Left ventricle myocardium inferior (tissue), 1 donor: ENCODE measurements at regions not wholly inside any gene's neighbourhood (a gene's known extent, or its start where the extent isn't known, plus 50 kb on each side); places are given as distances from the start of the nearest gene placed in this dataset.
"Not testable (repeated sequence)": the region's sequence is repeated elsewhere in the genome, so short reads cannot be mapped to it uniquely, and the experiment has no call there.

Experiments used
- DNase-seq: peaks from one replicate; pipeline ENCODE4 v3.0.0-alpha.2; 2020
- H3K27ac ChIP-seq: fragments of 200-600 bp; replicated peaks from 2 replicates; pipeline ENCODE4 v1.8.0; 2021
- H3K27me3 ChIP-seq: fragments of 200-600 bp; 2 replicates; pipeline ENCODE4 v1.8.0; 2021; ENCODE audit warnings: low read depth
- H3K36me3 ChIP-seq: fragments of 200-600 bp; 2 replicates; pipeline ENCODE4 v1.8.0; 2021
- H3K4me1 ChIP-seq: fragments of 200-600 bp; 2 replicates; pipeline ENCODE4 v1.8.0; 2021
- H3K4me3 ChIP-seq: fragments of 200-600 bp; 2 replicates; pipeline ENCODE4 v1.8.0; 2021; ENCODE audit warnings: mild to moderate bottlenecking, moderate library complexity
- H3K9me3 ChIP-seq: fragments of 200-600 bp; replicated peaks from 2 replicates; pipeline ENCODE4 v1.8.0; 2021
- intact Hi-C: fragments of 100-400 bp; cut with micrococcal nuclease; formaldehyde crosslinking; loops from one replicate; pipeline ENCODE4 v1.11.0; 2022
- TF ChIP-seq, protein P1 (sequence below): fragments of 200-600 bp; IDR thresholded peaks from 2 replicates; pipeline ENCODE4 v1.8.0; 2021; ENCODE audit warnings: antibody characterized with exemption, mild to moderate bottlenecking, borderline replicate concordance
- donor health status: DM: no; HTN: yes; CAD: no; lungs with severe emphysema.

DNA sequence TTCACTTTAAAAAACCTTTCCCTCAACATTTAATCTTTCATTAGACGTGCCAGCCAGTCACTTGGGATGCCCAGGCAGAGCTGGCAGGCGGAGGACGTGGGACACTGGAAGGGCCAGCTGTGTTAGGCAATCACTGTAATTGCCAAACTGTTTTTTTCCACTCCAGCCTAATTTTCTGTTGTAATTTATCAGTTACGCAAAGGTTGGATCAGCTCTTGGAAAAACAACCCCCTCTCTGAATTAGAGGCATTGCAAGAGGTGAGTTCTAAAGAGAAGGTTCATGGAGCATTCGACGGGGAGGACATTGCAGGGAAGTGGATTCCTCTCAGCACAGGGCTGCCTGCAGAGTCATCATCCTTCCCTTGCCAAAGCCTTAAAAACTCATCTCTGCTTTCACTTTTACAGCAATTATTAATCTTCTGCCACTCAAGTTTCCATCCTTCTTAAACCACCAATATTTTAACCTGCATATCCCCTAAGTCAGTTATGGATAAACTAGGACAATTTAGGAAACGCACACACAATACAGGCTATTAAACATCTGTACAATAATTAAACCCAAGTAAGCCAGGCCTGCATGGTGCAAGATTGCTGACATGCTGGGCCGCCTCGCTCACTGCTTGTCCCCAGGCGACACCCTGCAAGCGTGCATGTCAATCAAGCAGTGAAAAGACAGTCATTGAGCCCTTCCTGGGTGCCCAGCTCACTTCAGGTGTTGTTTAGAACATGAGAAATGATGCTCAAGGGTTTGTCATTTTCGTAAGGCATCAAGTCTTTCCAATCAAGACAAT, 272.3 kb upstream of the RNF32 start:
- TF ChIP-seq, protein P1, sequence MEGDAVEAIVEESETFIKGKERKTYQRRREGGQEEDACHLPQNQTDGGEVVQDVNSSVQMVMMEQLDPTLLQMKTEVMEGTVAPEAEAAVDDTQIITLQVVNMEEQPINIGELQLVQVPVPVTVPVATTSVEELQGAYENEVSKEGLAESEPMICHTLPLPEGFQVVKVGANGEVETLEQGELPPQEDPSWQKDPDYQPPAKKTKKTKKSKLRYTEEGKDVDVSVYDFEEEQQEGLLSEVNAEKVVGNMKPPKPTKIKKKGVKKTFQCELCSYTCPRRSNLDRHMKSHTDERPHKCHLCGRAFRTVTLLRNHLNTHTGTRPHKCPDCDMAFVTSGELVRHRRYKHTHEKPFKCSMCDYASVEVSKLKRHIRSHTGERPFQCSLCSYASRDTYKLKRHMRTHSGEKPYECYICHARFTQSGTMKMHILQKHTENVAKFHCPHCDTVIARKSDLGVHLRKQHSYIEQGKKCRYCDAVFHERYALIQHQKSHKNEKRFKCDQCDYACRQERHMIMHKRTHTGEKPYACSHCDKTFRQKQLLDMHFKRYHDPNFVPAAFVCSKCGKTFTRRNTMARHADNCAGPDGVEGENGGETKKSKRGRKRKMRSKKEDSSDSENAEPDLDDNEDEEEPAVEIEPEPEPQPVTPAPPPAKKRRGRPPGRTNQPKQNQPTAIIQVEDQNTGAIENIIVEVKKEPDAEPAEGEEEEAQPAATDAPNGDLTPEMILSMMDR, result no peak
- DNase-seq, result no peak
- intact Hi-C loops, result no loop called here
- Histone ChIP-seq H3K4me3 (no peak overlapping the region), H3K27me3 (peaks cover 4% of the 10 kb centered on the region), H3K36me3 (no peaks in the 10 kb centered on the region), H3K27ac (no peak overlapping the region), H3K4me1 (no peaks in the 10 kb centered on the region), H3K9me3 (peaks cover 35% of the 10 kb centered on the region)

DNA sequence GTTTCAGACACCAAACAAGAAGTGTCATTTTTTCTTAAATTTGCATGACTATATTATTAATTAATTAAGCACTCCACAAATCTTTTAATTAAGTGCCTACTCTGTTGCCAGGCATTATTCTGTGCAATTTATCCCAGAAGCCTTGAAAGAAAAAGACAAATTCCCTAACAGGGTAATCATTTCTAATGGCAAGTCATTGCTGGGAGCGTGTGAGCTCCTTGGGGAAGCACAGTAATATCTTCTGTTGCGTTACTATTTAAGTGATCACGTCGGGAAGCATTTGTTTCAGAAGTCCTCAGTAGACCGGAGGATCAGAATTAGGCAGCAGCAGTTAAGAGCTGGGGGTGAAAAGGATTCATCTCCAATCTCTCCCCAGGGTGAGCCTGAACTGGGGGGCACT, 276.8 kb upstream of the RNF32 start:
- no peak overlapping the region for H3K27ac ChIP-seq
- H3K36me3 ChIP-seq, result no peaks in the 10 kb centered on the region
- peaks cover 11% of the 10 kb centered on the region for H3K27me3 ChIP-seq
- no peak overlapping the region for H3K4me3 ChIP-seq
- intact Hi-C loops, result no loop called here
- H3K9me3 ChIP-seq, result no peaks in the 10 kb centered on the region
- no peak for DNase-seq
- H3K4me1 ChIP-seq, result no peaks in the 10 kb centered on the region
- TF ChIP-seq, protein P1, result no peak

DNA sequence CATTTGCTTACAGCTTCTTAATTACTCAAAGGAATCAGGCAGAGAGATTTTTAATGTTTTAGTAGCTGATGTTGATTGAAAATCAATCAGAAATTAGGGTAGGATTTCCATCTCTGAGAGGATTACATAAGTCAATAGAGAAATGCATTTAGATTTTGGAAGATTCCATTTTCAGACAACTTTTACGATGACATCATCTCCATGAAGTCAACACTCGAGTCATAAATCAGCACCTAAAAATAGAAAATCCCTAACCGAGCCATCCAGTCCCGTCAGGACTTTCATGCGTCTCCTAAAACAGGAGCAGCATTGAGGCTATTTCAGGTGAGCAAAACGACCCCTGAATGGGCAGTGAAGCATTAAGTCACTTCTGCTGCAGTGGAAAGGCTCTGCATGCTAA, 279.7 kb upstream of the RNF32 start:
- Histone ChIP-seq H3K27ac (no peak overlapping the region), H3K4me1 (no peaks in the 10 kb centered on the region), H3K4me3 (no peak overlapping the region), H3K36me3 (no peaks in the 10 kb centered on the region), H3K9me3 (no peaks in the 10 kb centered on the region), H3K27me3 (peaks cover 35% of the 10 kb centered on the region)
- intact Hi-C loops, result no loop called here
- no peak for DNase-seq
- TF ChIP-seq, protein P1, result no peak

DNA sequence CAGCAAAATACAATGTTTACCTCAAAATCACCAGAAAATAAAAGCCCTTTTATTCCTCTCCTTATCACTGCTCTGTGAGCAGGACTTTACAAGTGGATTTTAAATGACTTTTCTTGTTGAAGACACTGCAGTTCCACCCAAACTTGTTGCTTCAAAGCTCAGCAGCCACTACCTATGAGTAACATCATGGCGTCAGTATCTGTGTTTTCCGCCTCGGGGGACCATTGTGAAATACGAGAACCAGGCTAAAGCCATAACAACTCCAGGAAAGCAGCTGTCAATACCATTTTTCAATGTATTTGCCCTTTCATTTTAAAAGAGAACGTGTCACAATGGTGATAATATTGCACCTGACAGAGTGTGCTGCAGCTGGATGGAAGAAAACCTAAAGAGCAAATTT, 284.0 kb upstream of the RNF32 start:
- H3K27me3 ChIP-seq, result peaks cover 34% of the 10 kb centered on the region
- H3K9me3 ChIP-seq, result no peaks in the 10 kb centered on the region
- no peaks in the 10 kb centered on the region for H3K4me1 ChIP-seq
- intact Hi-C loops, result no loop called here
- H3K36me3 ChIP-seq, result no peaks in the 10 kb centered on the region
- H3K27ac ChIP-seq, result no peak overlapping the region
- DNase-seq, result no peak
- no peak overlapping the region for H3K4me3 ChIP-seq
- TF ChIP-seq, protein P1, result no peak

DNA sequence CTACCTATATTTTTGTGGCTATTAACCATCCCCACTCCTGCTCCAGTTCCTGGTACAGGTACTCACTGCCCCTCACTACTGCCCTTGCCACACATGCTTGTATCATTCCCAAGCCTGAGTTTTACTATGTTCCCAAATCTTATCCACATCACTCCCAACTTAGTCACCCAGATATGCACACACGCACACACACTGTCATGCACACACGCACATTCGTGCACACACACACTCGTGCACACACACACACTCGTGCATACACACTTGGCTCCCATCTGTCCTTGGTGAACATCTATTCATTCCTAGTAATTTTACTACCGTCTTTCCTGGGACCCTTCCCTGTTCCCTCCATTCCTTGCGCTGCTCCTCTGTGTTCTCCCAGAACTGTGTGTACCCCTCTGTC, 287.2 kb upstream of the RNF32 start:
- Histone ChIP-seq H3K9me3 (no peaks in the 10 kb centered on the region), H3K36me3 (no peaks in the 10 kb centered on the region), H3K27ac (no peak overlapping the region), H3K27me3 (peaks cover 24% of the 10 kb centered on the region), H3K4me3 (no peak overlapping the region), H3K4me1 (no peaks in the 10 kb centered on the region)
- intact Hi-C loops, result no loop called here
- no peak for DNase-seq
- TF ChIP-seq, protein P1, result no peak

DNA sequence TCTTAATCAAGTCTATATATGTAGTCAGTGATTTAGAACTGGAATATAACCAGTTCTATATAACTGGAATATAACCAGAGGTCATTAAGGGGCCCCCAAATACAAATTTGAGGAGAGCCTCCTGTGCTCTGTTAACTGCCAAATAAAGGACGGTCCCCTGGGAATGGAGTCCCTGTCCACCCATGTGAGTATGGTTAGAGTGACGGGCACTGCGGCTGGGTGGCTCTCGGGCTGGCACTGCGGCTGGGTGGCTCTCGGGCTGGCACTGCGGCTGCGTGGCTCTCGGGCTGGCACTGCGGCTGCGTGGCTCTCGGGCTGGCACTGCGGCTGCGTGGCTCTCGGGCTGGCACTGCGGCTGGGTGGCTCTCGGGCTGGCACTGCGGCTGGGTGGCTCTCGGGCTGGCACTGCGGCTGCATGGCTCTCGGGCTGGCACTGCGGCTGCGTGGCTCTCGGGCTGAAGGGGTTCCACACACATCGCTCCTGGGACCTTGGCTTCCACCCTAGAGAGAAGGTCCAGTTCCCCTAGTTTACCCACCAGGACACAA, 292.8 kb upstream of the RNF32 start:
- H3K27ac ChIP-seq, H3K4me3 ChIP-seq, H3K4me1 ChIP-seq, H3K36me3 ChIP-seq, DNase-seq, intact Hi-C loops, H3K9me3 ChIP-seq, H3K27me3 ChIP-seq: not testable (repeated sequence)
